Upper lobe of left lung (tissue), 6 donors: ENCODE measurements at regions not wholly inside any gene's neighbourhood (a gene's known extent, or its start where the extent isn't known, plus 50 kb on each side); places are given as distances from the start of the nearest gene placed in this dataset.

Experiments
- ATAC-seq, 2 donors: fragments of 200-7000 bp; cut with Tn5 transposase; one replicate each; pipeline ENCODE4 v1.9.1; 2022; ENCODE audit warnings: mild to moderate bottlenecking in 2 of 2, moderate library complexity in 2 of 2; ENCODE audit not compliant: low FRiP score in 2 of 2
- DNase-seq, 2 donors: peaks; one replicate each; pipeline ENCODE4 v3.0.0-alpha.2; 2019 to 2020
- H3K27ac ChIP-seq, 4 donors: fragments of 200-600 bp; sonication (generic); one replicate each; pipeline ENCODE4 v1.5.1; 2016 to 2019
- H3K27me3 ChIP-seq, 4 donors: fragments of 200-600 bp; sonication (generic); one replicate each; pipeline ENCODE4 v1.5.1; 2017 to 2019
- H3K36me3 ChIP-seq, 4 donors: fragments of 200-600 bp; sonication (generic); one replicate each; pipeline ENCODE4 v1.5.1; 2016 to 2019
- H3K4me1 ChIP-seq, 4 donors: fragments of 200-600 bp; sonication (generic); one replicate each; pipeline ENCODE4 v1.5.1; 2018 to 2019
- H3K4me3 ChIP-seq, 4 donors: fragments of 200-600 bp; sonication (generic); one replicate each; pipeline ENCODE4 v1.5.1; 2017 to 2019; ENCODE audit warnings: mild to moderate bottlenecking in 2 of 4, moderate library complexity in 1 of 4
- H3K9me3 ChIP-seq, 4 donors: fragments of 200-600 bp; sonication (generic); one replicate each; pipeline ENCODE4 v1.5.1; 2018 to 2019
- EP300 ChIP-seq, 4 donors: sonication (generic); formaldehyde crosslinking; IDR thresholded peaks; one replicate each; pipeline ENCODE4 v1.5.1; 2017; ENCODE audit warnings: antibody characterized with exemption in 4 of 4, control low read depth in 2 of 4
- POLR2A ChIP-seq, 4 donors: fragments of 450-650 bp; IDR thresholded peaks; one replicate each; pipeline ENCODE4 v1.5.1; 2016 to 2017; ENCODE audit warnings: antibody characterized with exemption in 4 of 4, mild to moderate bottlenecking in 2 of 4
- POLR2AphosphoS5 ChIP-seq, 2 donors: sonication (generic); formaldehyde crosslinking; IDR thresholded peaks; one replicate each; pipeline ENCODE4 v1.5.1; 2017; ENCODE audit warnings: antibody characterized with exemption in 2 of 2
- WGBS, 2 donors: methylation state at CpG; one replicate each; pipeline ENCODE4 v1.1.5; 2017 to 2018; 5-methylcytosine and 5-hydroxymethylcytosine counted together
- TF ChIP-seq, protein P1 (sequence below), 6 experiments: fragments of 450-650 bp in 4 of 6; fragments of 200-600 bp in 2 of 6; sonication (generic) in 2 of 6; IDR thresholded peaks; one replicate each; pipeline ENCODE4 v1.5.1; 2016 to 2019; ENCODE audit warnings: antibody characterized with exemption in 6 of 6
- donor health status: DM: no; HTN: no; CAD: no; lungs with moderate emphysema.
- donor health status: DM: no; HTN: yes; CAD: no; lungs with severe emphysema.

DNA sequence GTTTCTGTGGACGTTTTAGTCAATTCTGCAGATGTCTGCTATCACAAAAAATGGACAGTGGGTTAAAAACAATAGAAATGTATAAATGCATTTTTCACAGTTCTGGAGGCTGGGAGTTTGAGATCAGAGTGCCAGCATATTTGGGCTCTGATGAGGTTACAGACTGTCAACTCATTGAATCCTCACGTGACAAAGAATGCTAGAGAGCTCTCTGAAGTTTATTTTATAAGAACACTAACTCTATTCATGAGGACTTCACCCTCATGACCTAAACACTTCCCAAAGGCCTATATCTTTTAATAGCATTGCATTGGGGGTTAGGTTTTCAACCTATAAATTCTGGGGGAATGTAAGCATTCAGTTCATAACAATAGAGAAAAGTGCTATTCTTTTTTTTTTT is 182.6 kb upstream of the SLITRK3 start:
- no peaks in the 10 kb centered on the region for H3K9me3 ChIP-seq
- H3K27ac ChIP-seq, result no peak overlapping the region
- 53 to 62% methylated on average over 2 of the region's 2 CpGs for WGBS, 2 donors
- H3K4me3 ChIP-seq, result no peak overlapping the region
- no peaks in the 10 kb centered on the region for H3K4me1 ChIP-seq
- no peaks in the 10 kb centered on the region for H3K36me3 ChIP-seq
- no peak for DNase-seq
- TF ChIP-seq POLR2AphosphoS5 (IDR thresholded peaks at IDR 0.05) (no peak), POLR2A (IDR thresholded peaks at IDR 0.05) (no peak), EP300 (IDR thresholded peaks at IDR 0.05) (no peak)
- TF ChIP-seq, protein P1, sequence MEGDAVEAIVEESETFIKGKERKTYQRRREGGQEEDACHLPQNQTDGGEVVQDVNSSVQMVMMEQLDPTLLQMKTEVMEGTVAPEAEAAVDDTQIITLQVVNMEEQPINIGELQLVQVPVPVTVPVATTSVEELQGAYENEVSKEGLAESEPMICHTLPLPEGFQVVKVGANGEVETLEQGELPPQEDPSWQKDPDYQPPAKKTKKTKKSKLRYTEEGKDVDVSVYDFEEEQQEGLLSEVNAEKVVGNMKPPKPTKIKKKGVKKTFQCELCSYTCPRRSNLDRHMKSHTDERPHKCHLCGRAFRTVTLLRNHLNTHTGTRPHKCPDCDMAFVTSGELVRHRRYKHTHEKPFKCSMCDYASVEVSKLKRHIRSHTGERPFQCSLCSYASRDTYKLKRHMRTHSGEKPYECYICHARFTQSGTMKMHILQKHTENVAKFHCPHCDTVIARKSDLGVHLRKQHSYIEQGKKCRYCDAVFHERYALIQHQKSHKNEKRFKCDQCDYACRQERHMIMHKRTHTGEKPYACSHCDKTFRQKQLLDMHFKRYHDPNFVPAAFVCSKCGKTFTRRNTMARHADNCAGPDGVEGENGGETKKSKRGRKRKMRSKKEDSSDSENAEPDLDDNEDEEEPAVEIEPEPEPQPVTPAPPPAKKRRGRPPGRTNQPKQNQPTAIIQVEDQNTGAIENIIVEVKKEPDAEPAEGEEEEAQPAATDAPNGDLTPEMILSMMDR (IDR thresholded peaks at IDR 0.05), result no peak
- no peak for ATAC-seq
- no peaks in the 10 kb centered on the region for H3K27me3 ChIP-seq

DNA sequence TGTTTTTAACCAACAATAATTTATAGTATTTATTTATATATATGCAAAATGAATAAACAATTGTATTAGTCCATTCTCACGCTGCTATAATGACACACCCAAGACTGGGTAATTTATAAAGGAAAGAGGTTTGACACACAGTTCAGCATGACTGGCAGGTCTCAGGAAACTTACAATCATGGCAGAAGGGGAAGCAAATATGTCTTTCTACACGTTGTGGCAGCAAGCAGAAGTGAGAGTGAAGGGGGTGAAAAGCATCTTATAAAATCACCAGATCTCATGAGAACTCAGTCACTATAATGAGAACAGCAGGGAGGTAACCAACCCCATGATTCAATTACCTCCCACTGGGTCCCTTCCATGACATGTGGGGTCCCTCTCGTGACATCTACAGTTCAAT is 162.8 kb upstream of the SLITRK3 start:
- H3K4me1 ChIP-seq, result no peaks in the 10 kb centered on the region
- no peak overlapping the region for H3K27ac ChIP-seq
- 46 to 51% methylated on average over 3 of the region's 3 CpGs for WGBS, 2 donors
- DNase-seq, result no peak
- TF ChIP-seq POLR2A (IDR thresholded peaks at IDR 0.05) (no peak), POLR2AphosphoS5 (IDR thresholded peaks at IDR 0.05) (no peak), EP300 (IDR thresholded peaks at IDR 0.05) (no peak)
- TF ChIP-seq, protein P1 (IDR thresholded peaks at IDR 0.05), result no peak
- H3K27me3 ChIP-seq, result no peaks in the 10 kb centered on the region
- no peaks in the 10 kb centered on the region for H3K9me3 ChIP-seq
- no peaks in the 10 kb centered on the region for H3K36me3 ChIP-seq
- H3K4me3 ChIP-seq, result no peak overlapping the region
- ATAC-seq, result no peak

DNA sequence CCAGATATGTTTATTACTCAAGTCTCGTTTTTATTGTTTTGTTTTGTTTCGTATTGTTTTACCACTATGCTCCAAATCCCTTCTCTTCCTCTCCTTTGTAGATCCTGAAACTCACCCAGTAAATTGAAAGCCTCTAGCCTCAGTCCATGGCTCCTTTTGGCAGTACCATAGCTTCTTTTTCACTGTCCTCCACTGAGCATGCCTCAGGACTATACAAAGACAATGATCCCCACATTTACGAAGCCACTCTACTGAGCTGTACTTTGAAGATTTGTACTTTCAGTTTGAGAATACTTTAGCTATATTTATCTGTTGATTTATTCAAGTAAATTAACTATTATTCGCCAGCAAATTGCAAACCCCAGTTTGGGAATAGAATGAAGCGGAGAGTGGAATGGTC is 159.1 kb upstream of the SLITRK3 start:
- TF ChIP-seq, protein P1 (IDR thresholded peaks at IDR 0.05), result no peak
- TF ChIP-seq EP300 (IDR thresholded peaks at IDR 0.05) (no peak), POLR2AphosphoS5 (IDR thresholded peaks at IDR 0.05) (no peak), POLR2A (IDR thresholded peaks at IDR 0.05) (no peak)
- Histone ChIP-seq H3K4me1 (no peaks in the 10 kb centered on the region), H3K36me3 (no peaks in the 10 kb centered on the region), H3K27ac (no peak overlapping the region), H3K9me3 (no peaks in the 10 kb centered on the region), H3K27me3 (no peaks in the 10 kb centered on the region), H3K4me3 (no peak overlapping the region)
- 83 to 90% methylated on average over 5 of the region's 5 CpGs for WGBS, 2 donors
- ATAC-seq, result no peak
- DNase-seq, result no peak

DNA sequence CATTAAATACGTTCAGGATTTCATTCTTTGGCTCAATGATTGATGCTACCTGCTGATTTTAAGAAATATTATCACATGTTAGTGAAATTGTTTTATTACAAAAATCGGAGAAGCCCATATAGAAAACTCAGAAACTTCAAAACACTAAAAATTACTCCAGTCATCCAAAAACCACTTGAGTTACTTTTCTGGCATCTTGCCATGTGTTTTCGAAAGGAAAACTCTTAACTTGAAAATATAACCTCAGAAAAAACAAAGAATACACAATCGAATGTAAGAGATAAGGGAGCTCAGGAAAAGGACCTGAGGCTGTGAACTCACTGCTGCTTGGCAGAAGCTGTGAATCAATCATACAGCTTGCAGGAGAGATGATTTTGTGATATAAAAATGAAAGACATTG is 151.3 kb upstream of the SLITRK3 start:
- DNase-seq (no peak), ATAC-seq (no peak)
- TF ChIP-seq POLR2AphosphoS5 (IDR thresholded peaks at IDR 0.05) (no peak), POLR2A (IDR thresholded peaks at IDR 0.05) (no peak), EP300 (IDR thresholded peaks at IDR 0.05) (no peak)
- TF ChIP-seq, protein P1 (IDR thresholded peaks at IDR 0.05), result no peak
- no peaks in the 10 kb centered on the region for H3K4me1 ChIP-seq
- no peak overlapping the region for H3K4me3 ChIP-seq
- no peaks in the 10 kb centered on the region for H3K27me3 ChIP-seq
- H3K9me3 ChIP-seq, result no peaks in the 10 kb centered on the region
- no peaks in the 10 kb centered on the region for H3K36me3 ChIP-seq
- H3K27ac ChIP-seq, result no peak overlapping the region
- 35 to 38% methylated on average over 4 of the region's 4 CpGs for WGBS, 2 donors

DNA sequence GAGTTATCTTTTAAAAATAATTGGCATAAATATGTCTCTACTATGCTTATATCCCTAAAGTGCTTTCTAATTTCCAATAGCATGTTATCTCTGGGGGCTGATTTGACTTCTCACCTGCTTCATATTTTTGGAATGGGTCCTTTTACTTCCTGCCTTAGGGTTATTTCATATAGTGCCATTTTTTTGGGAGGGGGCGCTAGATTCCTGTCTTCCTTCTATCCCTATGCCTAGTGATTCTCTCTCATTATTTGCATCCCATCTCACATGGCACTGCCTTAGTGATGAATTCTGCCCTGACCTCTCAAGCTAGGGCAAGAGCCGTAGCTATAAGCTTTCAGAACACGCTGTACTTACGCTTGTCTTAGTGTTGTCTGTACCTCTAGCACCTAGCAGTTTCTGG is 150.3 kb upstream of the SLITRK3 start:
- Histone ChIP-seq H3K9me3 (no peaks in the 10 kb centered on the region), H3K4me3 (no peak overlapping the region), H3K27ac (no peak overlapping the region), H3K36me3 (no peaks in the 10 kb centered on the region), H3K27me3 (no peaks in the 10 kb centered on the region), H3K4me1 (no peaks in the 10 kb centered on the region)
- no peak for ATAC-seq
- TF ChIP-seq, protein P1 (IDR thresholded peaks at IDR 0.05), result no peak
- TF ChIP-seq EP300 (IDR thresholded peaks at IDR 0.05) (no peak), POLR2A (IDR thresholded peaks at IDR 0.05) (no peak), POLR2AphosphoS5 (IDR thresholded peaks at IDR 0.05) (no peak)
- WGBS, 2 donors, result 73 to 92% methylated on average over 4 of the region's 4 CpGs
- no peak for DNase-seq
